NCI-H1092 treated with DMSO at 0.1 percent for 48 hours (cell line): ENCODE measurements at regions not wholly inside any gene's neighbourhood (a gene's known extent, or its start where the extent isn't known, plus 50 kb on each side); places are given as distances from the start of the nearest gene placed in this dataset.

ENCODE experiments used
- DNase-seq: peaks from one replicate; lab custom pipeline; 2025; lab: John Stamatoyannopoulos, UW

DNA sequence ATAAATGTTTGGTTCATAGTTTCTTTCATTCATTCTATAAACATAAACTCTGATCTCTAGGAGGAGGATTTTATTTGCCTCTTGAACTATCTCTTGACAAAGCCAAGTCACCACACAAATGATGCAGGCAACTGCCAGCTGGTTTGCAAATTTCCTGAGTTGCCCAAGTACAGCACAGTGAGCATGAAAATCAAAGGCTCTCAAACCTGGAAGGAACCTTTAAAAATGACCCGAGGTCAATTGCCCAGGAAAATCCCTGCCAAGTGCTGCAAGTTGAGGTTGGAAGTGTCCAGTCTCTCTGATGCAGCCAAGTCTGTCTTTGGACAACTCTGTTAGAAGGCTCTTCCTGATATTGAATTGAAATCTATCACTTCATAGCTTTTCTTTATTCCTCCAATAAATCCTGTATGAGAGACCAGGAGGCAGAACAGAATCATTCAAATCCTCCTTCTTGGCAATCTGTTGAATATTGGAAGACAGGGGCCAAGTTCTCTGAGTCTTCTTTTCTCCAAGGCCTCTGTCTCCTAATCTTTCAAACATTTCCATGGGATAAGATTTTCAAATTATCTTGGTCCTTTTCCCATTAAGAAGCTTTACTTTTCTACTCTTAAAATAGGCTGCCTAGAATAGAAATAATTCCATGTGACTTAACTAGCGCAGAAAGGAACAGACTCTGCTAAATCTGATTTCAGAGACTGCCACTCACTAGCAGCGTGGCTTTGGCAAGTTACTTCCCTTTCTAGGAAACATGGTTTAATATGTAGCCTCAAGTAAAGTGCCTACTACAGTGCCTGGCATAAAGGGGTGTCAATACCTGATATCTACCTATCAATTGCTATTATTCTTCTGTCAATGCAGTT, 159.2 kb downstream of the SNX18 start:
- no peak for DNase-seq

DNA sequence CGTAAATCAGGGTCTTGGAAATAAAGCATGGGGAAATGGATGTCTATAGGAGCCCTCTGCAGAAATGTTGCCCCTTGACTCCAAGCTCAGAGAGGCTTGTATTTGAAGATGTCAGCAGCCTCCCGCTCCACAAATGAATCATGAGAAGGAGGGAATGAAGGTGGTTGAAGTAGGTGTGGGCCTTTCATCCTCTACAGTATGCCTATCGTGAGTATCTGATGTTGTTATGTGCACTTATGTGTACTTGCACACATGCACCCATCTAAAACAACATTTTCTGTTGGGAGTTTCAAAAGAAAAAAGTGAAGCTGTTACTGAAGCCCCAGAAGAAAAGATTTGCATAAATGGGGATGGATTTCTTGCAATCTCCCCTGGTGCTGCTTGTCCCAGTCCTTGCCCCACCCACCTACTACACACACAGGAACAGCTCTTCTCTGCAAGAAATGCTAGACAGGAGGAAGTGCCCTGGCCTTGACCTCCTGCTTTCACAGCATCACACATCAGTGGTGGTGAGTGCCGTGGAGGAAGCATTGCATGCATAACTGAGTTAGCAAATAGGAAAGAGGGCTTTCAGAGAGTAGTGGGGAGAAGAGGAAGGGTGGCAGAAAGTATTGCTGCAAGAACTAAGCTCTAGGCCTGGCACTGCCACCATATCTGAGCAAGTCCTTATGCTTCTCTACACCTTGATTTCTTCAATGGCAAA, 156.1 kb downstream of the SNX18 start:
- no peak for DNase-seq

DNA sequence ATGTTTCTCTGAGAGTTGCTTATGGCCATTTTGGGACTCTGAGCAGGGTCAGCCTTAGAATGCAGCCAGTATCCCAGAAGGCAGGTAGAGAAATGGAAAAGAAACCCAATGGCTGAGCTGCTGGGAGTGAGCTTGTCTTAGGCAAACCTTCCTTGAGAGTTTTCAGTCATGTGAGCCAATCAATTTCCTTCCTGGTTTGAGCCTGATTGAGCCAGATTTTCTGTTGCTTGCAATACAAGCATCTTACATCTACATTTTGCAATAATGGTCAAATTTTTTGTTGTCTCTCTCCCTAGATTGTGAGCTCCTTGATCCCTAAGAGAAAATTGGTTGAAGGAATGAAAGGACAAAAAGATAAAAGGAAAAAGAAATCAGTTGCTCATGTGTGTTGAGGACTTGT, 155.3 kb downstream of the SNX18 start:
- no peak for DNase-seq

DNA sequence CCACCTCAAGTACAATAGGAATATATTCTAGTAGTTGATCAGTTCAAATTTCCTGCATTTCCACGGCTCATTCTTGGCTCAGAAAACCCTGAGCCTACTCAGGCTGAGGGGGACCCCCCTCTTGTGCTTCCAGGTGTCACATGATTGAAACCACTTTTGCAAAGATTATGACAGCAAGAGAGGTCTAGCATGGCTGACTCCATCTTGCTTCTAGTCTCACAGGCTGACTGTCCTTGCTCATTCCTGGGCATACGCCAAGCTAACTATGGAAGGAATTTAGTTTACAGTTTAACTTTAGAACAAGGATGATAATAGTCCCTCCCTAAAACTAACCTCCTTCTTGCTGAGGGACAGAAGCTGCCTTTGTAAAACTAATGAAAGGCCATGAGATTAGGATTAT, 154.1 kb downstream of the SNX18 start:
- no peak for DNase-seq

DNA sequence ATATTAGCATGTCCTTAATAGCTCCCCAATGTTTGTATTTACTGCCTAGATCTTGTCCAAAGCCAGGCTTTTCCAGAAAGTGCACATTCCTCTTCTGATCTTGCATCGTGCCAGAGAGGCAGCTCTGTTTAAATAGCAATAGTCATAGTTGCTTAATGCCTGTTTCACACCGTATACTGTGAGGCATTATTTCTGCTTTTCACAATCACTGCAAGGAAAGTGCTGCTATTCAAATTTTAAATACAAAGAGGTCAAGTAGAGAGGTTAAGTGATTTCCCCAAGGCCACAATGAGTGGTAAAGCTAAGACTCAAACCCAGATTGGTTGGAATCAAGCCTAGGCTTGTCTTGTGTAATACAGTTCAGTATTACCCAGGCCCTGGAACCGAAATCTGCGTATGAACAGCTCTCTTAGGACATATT, 153.6 kb downstream of the SNX18 start:
- no peak for DNase-seq

DNA sequence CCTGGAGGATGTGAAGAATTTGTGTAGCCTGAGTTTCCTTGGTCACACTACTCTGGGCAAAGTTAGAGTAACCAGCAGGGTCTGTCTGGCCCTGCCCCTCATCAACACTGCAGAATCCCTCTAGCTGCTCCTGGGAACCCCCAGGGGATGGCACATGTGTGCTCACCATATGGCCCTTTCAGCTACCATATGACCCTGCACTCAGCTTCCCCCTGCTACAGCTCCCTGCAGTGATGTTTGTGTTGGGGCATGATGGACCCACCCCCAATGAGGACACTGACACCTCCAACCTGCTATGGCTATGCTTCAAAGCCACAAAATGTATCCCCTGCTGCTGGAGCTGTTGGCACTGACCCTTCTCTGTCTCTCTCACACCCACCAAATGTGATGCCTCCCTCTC, 152.7 kb downstream of the SNX18 start:
- DNase-seq = no peak

DNA sequence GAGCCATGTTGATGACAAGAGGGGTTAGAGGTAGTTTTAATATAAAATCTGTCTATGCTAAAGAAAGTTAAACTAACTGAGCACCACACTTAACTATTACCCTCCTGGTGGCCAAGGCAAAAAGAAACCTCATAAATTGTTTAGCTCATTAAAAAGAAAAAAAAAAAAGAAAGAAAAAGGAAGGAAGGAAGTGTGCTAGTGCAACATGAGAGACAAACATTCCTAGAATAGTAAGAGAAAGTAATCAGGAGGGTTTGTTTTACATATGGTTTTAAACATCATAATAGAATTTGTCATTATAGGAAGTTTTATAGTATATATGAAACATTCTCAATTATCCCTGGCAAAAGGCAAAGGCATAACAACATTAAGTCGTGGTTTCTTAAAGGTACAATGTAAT, 152.3 kb downstream of the SNX18 start:
- no peak for DNase-seq

DNA sequence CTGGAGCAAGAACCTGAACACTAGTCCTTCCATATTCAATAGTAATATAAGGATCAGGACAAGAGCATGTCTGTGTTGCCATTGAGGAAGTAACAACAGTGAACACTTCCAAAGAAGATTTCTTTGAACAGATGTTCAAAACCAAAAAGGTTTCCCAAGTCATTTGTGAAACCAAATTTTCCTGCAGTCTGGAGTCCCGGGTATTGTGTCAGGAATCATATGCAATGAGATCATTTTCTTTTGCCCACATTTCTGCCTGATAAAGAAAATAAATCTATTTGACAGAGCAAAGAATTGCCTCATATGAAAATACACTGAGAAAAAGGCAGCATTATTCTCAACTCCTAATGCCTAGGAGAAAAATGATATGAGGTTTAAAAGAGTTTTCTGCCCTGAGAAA, 151.7 kb downstream of the SNX18 start:
- DNase-seq = no peak

DNA sequence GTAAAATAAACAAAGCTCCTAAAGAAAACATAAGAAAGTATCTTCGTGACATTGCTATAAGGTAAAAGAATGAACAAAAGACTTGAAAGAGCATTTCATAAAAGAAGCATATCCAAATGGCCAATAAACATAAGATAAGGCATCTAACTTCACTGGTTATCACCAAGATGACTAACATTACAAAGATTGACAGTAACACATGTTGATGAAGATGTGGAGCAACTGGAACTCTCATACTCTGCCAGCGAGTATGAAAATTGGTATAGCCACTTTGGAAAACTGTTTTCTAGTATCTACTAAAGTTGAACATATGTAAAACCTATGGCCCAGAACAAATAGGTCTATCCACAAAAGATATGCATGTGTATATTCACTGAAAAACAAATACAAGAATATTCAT, 150.5 kb downstream of the SNX18 start:
- no peak for DNase-seq

DNA sequence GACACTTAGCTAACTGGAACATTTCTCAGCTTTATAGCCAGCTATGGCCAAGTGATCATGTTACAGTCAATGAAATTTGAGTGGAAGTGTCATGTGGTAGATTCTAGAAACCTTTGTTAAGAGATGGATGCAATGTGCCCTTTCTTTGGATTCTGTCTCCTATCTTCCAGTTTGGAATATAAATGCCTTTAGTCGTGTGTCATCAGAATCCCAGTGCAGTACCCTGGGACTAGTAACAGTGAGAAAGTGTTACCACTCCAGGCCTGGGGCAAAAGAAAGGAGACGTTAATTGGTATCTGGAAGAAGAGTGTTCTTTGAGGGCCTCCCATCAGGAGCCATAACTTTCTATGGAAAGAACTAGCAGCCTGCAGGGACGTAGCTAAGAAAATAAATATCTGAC, 149.6 kb downstream of the SNX18 start:
- DNase-seq = no peak

DNA sequence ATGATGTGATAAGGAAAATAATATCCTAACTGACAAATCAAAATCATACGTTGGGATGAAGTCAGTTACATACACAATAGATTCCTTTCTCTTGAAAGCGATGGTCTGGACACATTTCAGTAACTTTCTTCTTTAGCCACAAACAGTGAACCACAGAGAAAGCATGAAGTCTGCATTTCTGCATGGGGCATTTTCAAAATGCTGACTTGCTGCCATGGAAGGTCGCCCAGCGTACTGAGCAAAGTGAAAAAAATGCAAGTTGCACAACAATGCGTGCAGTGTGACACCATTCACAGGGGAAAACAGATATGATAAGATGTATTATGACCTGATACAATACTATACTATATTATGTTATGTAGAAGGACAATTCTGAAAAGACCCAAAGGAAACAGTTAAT, 146.3 kb downstream of the SNX18 start:
- no peak for DNase-seq

DNA sequence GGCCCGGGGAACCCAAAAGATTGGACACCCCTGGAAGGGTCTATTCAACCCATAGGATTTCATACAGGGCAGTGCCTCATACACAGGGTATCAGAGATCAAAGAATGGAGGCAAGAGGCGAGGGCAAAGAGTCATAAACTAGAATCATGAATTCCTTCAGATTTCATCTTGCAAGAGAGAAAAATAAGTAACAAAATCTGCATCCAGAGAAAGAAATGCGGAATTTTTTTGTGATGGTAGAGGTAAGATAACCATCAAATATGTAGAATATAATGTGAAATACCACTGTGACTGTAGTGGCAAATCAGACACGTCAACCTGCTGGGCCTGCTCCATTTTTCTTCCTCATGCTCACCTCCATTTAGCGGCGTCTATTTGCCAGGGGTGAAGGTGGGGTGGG, 143.6 kb downstream of the SNX18 start:
- DNase-seq = no peak

DNA sequence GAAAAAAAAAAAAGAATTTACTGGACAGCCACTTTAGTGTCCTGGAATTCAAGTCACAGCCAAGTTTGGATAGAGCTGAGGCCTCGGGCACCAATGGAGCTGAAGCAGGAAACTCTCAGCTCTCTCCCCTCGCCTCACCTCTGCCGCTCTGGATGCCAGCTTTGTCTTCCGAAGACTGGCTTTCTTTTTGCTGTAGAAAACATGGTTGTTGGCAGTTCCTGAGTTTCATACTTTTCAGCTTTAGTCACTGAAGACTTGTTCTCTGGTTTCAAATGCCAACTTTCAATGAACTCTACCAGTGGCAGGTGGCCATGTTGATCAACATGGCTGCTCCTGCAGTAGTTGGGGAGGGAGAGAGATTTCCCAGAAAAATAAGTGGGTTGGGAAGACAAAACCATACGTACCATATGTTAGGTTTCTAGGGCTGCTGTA, 142.2 kb downstream of the SNX18 start:
- DNase-seq = no peak

DNA sequence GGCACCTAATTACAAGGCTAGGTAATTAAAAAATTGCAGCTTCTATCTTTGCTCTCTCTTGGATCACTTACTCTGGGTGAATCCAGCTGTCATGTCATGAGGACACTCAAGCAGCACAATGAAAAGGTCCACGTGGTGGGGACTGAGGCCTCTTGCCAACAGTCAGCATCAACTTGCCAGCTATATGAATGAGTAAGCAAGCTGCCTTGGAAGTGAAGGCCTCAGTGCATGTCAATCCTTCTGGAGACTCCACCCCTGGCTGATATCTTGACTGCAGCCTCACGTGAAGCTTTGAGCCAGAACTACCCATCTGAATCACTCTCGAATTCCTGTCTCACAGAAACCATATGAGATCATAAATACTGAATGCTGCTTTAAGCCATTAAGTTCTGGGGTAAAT, 140.5 kb downstream of the SNX18 start:
- DNase-seq = no peak

DNA sequence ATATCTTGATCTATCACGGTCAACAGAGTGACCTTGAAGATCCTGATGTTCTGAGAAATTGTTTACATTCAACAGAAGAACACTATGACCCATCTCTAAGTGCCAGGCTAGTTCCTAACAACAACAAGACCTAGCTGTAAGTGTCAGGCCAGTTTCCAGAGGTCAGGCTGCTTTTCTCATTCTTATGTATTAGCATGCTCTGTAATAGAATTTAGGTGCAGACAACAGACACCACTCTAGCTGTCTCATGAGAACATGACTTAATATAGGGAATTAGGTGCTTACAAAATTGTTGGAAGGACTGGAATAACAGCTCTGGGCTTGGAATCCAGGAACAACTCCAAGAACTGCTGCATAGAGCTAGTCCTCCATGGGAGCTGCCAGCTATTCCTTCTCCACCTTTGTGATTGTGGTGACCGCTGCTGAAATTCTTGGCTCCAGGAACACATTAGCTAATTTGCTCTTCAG, 138.7 kb downstream of the SNX18 start:
- DNase-seq = no peak

DNA sequence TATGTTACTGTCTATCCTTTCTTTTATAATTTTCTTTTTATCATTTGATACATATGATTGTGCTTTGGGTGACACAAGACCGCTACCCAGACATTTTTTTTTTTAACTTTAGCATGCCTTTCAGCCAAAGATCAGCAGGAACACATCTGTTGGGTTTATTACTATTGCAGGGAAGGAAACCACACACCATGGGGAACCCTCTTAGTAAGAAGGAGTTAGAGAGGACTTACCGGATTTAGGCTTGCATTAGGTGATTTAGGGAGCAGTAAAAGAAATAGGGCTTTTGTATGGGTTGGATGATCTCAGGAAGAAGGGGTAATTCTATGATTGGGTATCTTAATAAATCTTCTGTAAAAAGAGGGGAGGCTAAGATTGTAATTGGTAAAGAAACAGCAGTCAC, 138.2 kb downstream of the SNX18 start:
- DNase-seq = no peak

DNA sequence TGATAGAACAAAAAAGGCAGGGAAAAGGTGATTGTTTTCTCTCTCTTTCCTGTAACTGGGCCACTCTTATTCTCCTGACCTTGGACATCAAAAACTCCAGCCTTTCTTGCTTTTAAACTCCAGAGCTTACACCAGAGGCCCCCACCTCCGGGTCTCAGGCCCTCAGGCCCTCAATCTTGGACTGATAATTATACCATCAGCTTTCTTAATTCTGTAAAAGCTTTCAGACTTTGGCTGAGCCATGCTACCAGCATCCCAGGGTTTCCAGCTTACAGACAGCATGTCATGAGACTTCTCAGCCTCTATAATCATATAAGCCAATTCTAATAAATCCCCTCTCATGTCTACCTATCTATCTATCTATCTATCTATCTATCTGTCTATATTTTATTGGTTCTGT, 137.7 kb downstream of the SNX18 start:
- DNase-seq = no peak

DNA sequence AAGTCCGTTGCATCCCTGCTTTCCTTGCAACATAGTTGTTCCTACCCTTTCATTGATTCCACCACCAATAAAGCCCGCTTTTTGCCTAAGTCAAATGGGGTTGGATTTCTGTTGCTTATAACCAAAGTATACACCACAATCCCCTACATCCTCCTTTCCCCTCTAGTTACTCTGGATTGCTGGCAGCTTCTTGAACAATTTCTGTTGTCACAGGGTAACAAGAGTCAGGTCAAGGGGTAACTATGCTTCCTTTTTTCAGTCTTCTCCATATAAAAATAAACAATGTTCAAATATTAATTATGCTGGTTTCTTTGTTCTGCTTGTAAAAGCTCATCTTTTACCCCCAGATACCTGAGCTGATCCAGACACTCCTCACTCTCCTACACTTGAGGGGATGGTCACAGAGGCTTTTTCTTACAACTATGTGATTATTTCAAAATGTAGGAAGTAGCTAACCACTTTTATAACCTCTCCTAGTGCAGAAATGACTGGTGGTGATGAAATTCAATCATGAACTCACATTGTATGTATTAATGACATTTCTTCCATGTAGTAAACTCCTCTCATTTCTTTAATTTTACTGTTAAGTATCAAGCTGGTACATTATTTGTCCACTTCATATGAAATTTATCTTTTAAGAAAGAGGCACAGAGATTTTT, 136.5 kb downstream of the SNX18 start:
- DNase-seq = no peak

DNA sequence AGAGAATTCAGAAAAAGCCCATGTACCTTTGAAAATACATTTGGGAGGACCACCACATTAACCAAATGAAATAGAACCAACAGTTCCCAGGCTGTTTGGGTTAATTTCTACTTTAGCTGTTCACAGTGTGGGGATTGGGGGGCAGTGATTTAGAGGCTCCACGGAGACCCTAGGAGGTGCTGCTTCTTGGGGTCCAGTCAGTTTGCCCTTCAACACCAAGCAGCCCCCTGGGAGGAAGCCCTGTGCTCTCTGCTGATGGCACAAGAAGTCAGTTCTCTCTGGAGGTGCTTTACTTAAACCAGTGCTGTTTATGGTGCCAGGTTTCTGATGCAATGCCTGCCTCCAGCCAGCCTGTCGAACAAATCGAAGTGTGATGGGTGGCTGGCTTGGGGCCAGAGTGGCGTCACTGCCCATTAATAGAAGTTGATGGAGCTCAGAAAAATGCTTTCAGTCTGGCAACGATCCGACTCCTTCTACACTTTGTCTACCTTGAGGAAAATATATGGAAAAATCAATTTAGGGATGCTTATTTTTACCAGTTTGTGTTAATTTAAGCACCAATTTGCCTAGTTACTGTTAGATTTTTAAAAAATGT, 134.0 kb downstream of the SNX18 start:
- peak; percentile 0 for DNase-seq

DNA sequence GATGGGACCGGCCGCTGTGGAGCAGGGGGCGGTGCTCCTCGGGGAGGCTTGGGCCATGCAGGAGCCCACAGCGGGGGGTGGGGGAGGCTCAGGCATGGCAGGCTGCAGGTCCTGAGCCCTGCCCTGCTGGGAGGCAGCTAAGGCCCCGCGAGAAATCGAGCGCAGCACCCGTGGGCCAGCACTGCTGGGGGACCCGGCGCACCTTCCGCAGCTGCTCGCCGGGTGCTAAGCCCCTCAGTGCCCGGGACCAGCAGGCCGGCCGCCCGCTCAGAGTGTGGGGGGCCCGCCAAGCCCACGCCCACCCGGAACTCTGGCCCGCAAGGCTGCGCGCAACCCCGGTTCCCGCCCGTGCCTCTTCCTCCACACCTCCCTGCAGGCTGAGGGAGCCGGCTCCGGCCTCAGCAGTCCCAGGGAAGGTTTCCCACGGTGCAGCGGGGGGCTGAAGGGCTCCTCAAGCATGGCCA, 131.5 kb downstream of the SNX18 start:
- no peak for DNase-seq

DNA sequence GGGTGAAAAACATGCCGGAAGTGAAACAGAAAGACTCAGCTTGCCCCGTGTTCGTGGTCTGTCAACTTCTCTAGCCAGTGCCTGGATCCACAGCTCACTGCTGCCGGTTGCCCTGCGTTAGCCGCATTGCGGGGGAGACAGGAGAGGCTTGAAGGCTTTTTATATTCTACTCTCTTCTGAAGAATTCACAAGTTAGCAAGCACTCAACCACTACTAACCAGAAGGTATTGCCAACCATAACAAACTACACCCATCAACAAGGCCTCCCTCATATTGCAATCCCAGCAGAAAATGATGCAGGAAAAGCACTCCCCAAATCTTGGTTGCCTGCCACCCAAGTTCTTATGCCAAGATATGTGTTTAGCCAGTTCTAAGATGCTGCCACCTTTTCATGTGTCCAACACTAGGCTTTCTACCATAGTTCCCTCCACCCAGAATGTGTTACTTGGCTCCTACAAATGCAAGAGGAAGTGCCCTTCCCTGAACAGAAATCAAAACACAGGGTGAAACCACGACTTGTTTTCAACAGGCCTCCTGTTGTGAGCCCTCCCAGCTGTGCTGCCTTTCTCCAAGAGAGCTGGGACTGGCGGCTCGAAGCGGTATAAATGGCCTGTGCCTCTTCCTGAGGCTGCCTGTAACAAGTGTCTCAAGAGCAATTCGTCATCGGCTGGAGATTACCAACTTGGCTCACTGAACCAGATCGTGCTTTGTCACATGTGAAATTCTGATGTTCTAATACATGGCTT, 129.0 kb downstream of the SNX18 start:
- peak; percentile 0 for DNase-seq

DNA sequence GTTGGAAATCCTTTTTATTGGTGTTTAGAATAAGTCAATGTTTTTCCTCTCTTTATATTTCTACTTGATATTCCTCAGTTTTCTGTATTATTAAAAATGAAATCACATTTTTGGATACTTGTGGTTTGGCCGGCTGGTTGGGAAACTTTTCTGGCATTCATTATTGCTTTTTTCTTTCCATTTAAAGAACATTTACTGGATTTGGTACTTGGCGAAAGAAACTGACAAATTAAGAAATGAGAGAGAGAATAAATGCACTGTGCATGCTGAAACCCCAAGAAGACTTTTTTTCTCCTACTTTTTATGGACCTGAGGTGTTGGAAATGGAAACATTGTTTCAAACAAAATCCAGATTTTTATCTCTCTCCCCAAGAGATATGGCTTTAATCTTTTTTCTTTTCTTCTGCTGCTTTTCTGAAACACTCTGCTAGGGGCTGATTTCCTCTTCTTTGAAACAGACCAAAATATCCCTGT, 128.4 kb downstream of the SNX18 start:
- DNase-seq = no peak
